ENCODE measurements at regions not wholly inside any gene's neighbourhood (a gene's known extent, or its start where the extent isn't known, plus 50 kb on each side); places are given as distances from the start of the nearest gene placed in this dataset.

DNA sequence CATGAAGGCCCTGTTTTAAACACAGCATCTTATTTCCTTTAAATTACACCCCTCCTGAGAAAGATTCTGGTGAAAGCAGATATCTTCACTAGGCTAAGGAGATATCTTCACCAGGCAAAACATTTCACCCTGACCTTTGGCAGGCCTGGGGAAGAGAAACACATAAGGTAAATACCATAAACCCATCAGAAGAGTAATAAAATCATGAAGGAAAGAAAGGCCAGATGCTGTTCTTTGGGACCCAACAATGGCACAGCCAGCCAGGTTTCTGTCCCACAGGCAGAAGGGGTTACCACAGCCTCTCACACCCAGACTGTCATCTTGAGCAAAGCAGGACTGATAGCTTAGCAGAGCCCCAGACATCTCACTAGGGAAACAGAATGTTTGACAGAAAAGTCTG, 125.4 kb downstream of the CCDC34 start:
- ChIA-PET CTCF (interaction anchor here (4.2 kb wide), 1 partner anchor 248 kb away, joined by 16 read pairs; no protein-coding TSS in a partner anchor), POLR2A (no interaction called here)
- H3K4me3 ChIP-seq = no peak overlapping the region
- FAIRE-seq = no peak
- ATAC-seq = no peak
- no peak for TF ChIP-seq FOSL2 (IDR thresholded peaks at IDR 0.05)
- no peak for TF ChIP-seq FOSL2 (CRISPR knock-in tag; IDR thresholded peaks at IDR 0.05)
- TF ChIP-seq NPAS2 (CRISPR knock-in tag; IDR thresholded peaks at IDR 0.05; ENCODE audit: borderline replicate concordance) = no peak
- no peak for TF ChIP-seq CBX2 (IDR thresholded peaks at IDR 0.05; ENCODE audit: borderline replicate concordance, low read depth)
- TF ChIP-seq GATA3 (IDR thresholded peaks at IDR 0.05; ENCODE audit: borderline replicate concordance) = no peak
- TF ChIP-seq ZC3H11A (IDR thresholded peaks at IDR 0.05) = no peak
- no peak for TF ChIP-seq PHF8 (IDR thresholded peaks at IDR 0.05; ENCODE audit: borderline replicate concordance, low read depth)
- TF ChIP-seq, protein P1, sequence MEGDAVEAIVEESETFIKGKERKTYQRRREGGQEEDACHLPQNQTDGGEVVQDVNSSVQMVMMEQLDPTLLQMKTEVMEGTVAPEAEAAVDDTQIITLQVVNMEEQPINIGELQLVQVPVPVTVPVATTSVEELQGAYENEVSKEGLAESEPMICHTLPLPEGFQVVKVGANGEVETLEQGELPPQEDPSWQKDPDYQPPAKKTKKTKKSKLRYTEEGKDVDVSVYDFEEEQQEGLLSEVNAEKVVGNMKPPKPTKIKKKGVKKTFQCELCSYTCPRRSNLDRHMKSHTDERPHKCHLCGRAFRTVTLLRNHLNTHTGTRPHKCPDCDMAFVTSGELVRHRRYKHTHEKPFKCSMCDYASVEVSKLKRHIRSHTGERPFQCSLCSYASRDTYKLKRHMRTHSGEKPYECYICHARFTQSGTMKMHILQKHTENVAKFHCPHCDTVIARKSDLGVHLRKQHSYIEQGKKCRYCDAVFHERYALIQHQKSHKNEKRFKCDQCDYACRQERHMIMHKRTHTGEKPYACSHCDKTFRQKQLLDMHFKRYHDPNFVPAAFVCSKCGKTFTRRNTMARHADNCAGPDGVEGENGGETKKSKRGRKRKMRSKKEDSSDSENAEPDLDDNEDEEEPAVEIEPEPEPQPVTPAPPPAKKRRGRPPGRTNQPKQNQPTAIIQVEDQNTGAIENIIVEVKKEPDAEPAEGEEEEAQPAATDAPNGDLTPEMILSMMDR (IDR thresholded peaks at IDR 0.05) = no peak
- TF ChIP-seq, protein P2, sequence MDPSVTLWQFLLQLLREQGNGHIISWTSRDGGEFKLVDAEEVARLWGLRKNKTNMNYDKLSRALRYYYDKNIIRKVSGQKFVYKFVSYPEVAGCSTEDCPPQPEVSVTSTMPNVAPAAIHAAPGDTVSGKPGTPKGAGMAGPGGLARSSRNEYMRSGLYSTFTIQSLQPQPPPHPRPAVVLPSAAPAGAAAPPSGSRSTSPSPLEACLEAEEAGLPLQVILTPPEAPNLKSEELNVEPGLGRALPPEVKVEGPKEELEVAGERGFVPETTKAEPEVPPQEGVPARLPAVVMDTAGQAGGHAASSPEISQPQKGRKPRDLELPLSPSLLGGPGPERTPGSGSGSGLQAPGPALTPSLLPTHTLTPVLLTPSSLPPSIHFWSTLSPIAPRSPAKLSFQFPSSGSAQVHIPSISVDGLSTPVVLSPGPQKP (IDR thresholded peaks at IDR 0.05; ENCODE audit: low read depth, low read length) = no peak
- no peaks in the 10 kb centered on the region for H3K9me3 ChIP-seq
- H3K4me1 ChIP-seq = peaks cover 35% of the 10 kb centered on the region
- no peak overlapping the region for H3K27ac ChIP-seq
- H3K4me2 ChIP-seq = no peak overlapping the region
- no peak for DNase-seq (ENCODE audit: low read depth in 1 of 2, low spot score in 1 of 2)

DNA sequence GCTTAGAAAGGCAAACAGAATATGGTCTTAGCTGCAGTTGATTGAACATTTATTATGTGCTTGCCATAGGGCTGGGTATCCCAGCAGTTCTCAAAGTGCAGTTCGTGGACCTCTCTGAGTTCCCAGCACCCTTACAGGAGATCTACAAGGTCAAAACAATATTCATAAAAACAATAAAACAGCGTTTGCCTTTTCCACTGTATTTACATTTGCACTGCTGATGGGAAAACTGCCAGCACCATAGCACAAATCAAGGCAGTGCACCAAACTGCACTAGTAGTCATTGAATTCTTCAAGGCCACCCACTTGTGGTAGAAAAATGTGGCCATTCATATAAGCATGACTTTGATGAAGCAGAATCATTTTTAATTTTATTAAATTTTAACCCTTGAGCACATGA, 128.1 kb downstream of the CCDC34 start:
- no peak for TF ChIP-seq TP53 (CRISPR knock-in tag; IDR thresholded peaks at IDR 0.05)
- TF ChIP-seq RAD21 (conservative IDR thresholded peaks at IDR 0.05 in 1 of 2, IDR thresholded peaks at IDR 0.05 in 1 of 2) = no peak
- no peak for TF ChIP-seq RCOR1 (IDR thresholded peaks at IDR 0.05; ENCODE audit: low read depth, low read length)
- no peak for TF ChIP-seq ZNF302 (CRISPR knock-in tag; IDR thresholded peaks at IDR 0.05)
- no peak for TF ChIP-seq MAZ (IDR thresholded peaks at IDR 0.05; ENCODE audit: borderline replicate concordance, low read depth, low read length)
- TF ChIP-seq CEBPB (IDR thresholded peaks at IDR 0.05) = no peak
- TF ChIP-seq CBX2 (IDR thresholded peaks at IDR 0.05; ENCODE audit: borderline replicate concordance, low read depth) = no peak
- TF ChIP-seq, protein P3, sequence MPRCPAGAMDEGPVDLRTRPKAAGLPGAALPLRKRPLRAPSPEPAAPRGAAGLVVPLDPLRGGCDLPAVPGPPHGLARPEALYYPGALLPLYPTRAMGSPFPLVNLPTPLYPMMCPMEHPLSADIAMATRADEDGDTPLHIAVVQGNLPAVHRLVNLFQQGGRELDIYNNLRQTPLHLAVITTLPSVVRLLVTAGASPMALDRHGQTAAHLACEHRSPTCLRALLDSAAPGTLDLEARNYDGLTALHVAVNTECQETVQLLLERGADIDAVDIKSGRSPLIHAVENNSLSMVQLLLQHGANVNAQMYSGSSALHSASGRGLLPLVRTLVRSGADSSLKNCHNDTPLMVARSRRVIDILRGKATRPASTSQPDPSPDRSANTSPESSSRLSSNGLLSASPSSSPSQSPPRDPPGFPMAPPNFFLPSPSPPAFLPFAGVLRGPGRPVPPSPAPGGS (IDR thresholded peaks at IDR 0.05) = no peak
- TF ChIP-seq, protein P4, sequence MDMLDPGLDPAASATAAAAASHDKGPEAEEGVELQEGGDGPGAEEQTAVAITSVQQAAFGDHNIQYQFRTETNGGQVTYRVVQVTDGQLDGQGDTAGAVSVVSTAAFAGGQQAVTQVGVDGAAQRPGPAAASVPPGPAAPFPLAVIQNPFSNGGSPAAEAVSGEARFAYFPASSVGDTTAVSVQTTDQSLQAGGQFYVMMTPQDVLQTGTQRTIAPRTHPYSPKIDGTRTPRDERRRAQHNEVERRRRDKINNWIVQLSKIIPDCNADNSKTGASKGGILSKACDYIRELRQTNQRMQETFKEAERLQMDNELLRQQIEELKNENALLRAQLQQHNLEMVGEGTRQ (IDR thresholded peaks at IDR 0.05) = no peak
- no peak for TF ChIP-seq BHLHE40 (IDR thresholded peaks at IDR 0.05; ENCODE audit: low read depth, low read length)
- TF ChIP-seq, protein P5, sequence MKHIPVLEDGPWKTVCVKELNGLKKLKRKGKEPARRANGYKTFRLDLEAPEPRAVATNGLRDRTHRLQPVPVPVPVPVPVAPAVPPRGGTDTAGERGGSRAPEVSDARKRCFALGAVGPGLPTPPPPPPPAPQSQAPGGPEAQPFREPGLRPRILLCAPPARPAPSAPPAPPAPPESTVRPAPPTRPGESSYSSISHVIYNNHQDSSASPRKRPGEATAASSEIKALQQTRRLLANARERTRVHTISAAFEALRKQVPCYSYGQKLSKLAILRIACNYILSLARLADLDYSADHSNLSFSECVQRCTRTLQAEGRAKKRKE (CRISPR knock-in tag; IDR thresholded peaks at IDR 0.05; ENCODE audit: low read depth) = no peak
- TF ChIP-seq ZSCAN20 (CRISPR knock-in tag; IDR thresholded peaks at IDR 0.05) = no peak
- no peak for TF ChIP-seq KDM5A (IDR thresholded peaks at IDR 0.05)
- no peak for TF ChIP-seq PHF8 (IDR thresholded peaks at IDR 0.05; ENCODE audit: borderline replicate concordance, low read depth)
- no peak for TF ChIP-seq POLR2AphosphoS2 (conservative IDR thresholded peaks at IDR 0.05; ENCODE audit: low read length)
- no peak for FAIRE-seq
- ChIA-PET POLR2A (interaction anchor here (1.2 kb wide), 1 partner anchor 48 kb away, joined by 3 read pairs; no protein-coding TSS in a partner anchor), CTCF (interaction anchor here (1.0 to 4.2 kb wide), 3 partner anchors 22 to 250 kb away, joined by 3 to 18 read pairs (median 16); no protein-coding TSS in a partner anchor)
- peaks cover 25% of the 10 kb centered on the region for H3K4me1 ChIP-seq
- no peak for DNase-seq (ENCODE audit: low read depth in 1 of 2, low spot score in 1 of 2)
- peak overlapping the region; percentile 63 for H3K4me2 ChIP-seq
- H3K4me3 ChIP-seq = no peak overlapping the region
- peak overlapping the region; percentile 72 to 82 for H3K27ac ChIP-seq
- WGBS (ENCODE audit: missing lambda C conversion rate) = 18% methylated on average over 2 of the region's 2 CpGs
- ATAC-seq = no peak
- H3K9me3 ChIP-seq = no peaks in the 10 kb centered on the region
